PC-9 (cell line): ENCODE measurements at regions not wholly inside any gene's neighbourhood (a gene's known extent, or its start where the extent isn't known, plus 50 kb on each side); places are given as distances from the start of the nearest gene placed in this dataset.

Source experiments
- BruUV-seq: library from RNA; stranded (reverse); fragments of 400-500 nt; replicated peaks from 2 replicates; lab custom pipeline; 2021; lab: Mats Ljungman, UMichigan
- CTCF ChIA-PET: fragments of 300-600 bp; sonication (Branson Sonifier 250); formaldehyde crosslinking; loops from one replicate; lab custom pipeline; 2022; ENCODE audit warnings: antibody characterized with exemption; lab: Charles Lee
- POLR2A ChIA-PET: fragments of 300-600 bp; sonication (Branson Sonifier 250); formaldehyde crosslinking; loops from one replicate; lab custom pipeline; 2022; ENCODE audit warnings: antibody characterized with exemption; ENCODE audit not compliant: unreplicated experiment; lab: Charles Lee
- DNase-seq, 2 experiments: peaks; one replicate each; pipeline versions ENCODE4 v3.0.0 to v3.0.0-alpha.2; 2015 to 2022; ENCODE audit warnings: mixed read lengths in 1 of 2
- H2AFZ ChIP-seq: fragments of 200-600 bp; sonication (generic); 2 replicates; pipeline ENCODE4 v1.8.1; 2017; ENCODE audit warnings: antibody characterized with exemption
- H3F3A ChIP-seq: fragments of 200-600 bp; sonication (generic); 2 replicates; pipeline ENCODE4 v1.8.1; 2017; ENCODE audit warnings: antibody characterized with exemption, mild to moderate bottlenecking, low read depth; ENCODE audit not compliant: insufficient read depth
- H3K27ac ChIP-seq: fragments of 200-600 bp; sonication (generic); 2 replicates; pipeline ENCODE4 v1.6.1; 2016; ENCODE audit warnings: mixed run types
- H3K27me3 ChIP-seq: fragments of 200-600 bp; sonication (generic); 2 replicates; pipeline ENCODE4 v1.6.1; 2016; ENCODE audit warnings: low read depth, mixed run types; ENCODE audit not compliant: insufficient read depth
- H3K36me3 ChIP-seq: fragments of 200-600 bp; sonication (generic); 2 replicates; pipeline ENCODE4 v1.6.1; 2016; ENCODE audit warnings: low read depth, mixed run types
- H3K4me1 ChIP-seq: fragments of 200-600 bp; sonication (generic); replicated peaks from 2 replicates; pipeline ENCODE4 v1.6.1; 2016; ENCODE audit warnings: mixed run types; ENCODE audit not compliant: insufficient read depth
- H3K4me2 ChIP-seq: fragments of 200-600 bp; sonication (generic); 2 replicates; pipeline ENCODE4 v1.6.1; 2017; ENCODE audit warnings: mixed run types
- H3K4me3 ChIP-seq: fragments of 200-600 bp; sonication (generic); 2 replicates; pipeline ENCODE4 v1.6.1; 2016; ENCODE audit warnings: mixed run types
- H3K79me2 ChIP-seq: fragments of 200-600 bp; sonication (generic); 2 replicates; pipeline ENCODE4 v1.6.1; 2017; ENCODE audit warnings: low read depth, mixed run types
- H3K9me2 ChIP-seq: fragments of 200-600 bp; sonication (generic); 2 replicates; pipeline ENCODE4 v1.8.1; 2017; ENCODE audit warnings: mild to moderate bottlenecking; ENCODE audit not compliant: insufficient read depth
- H3K9me3 ChIP-seq: fragments of 200-600 bp; sonication (generic); 2 replicates; pipeline ENCODE4 v1.8.1; 2016; ENCODE audit warnings: low read depth; ENCODE audit not compliant: insufficient read depth
- H4K20me1 ChIP-seq: fragments of 200-600 bp; sonication (generic); 2 replicates; pipeline ENCODE4 v1.8.1; 2017; ENCODE audit not compliant: insufficient read depth
- CTCF ChIP-seq: fragments of 200-600 bp; sonication (generic); conservative IDR thresholded peaks from 2 replicates; pipeline ENCODE4 v1.6.1; 2017; ENCODE audit warnings: mixed run types, antibody characterized with exemption, mild to moderate bottlenecking, moderate library complexity
- EZH2 ChIP-seq: fragments of 200-600 bp; sonication (generic); IDR thresholded peaks from 2 replicates; pipeline ENCODE4 v1.8.0; 2017; ENCODE audit warnings: antibody characterized with exemption, low read depth
- intact Hi-C: fragments of 100-400 bp; cut with micrococcal nuclease; formaldehyde crosslinking; loops from one replicate; pipeline ENCODE4 v1.10.0; 2022; ENCODE audit not compliant: unreplicated experiment

GRCh38 chr12:63317286-63317846 is 166.4 kb upstream of the AVPR1A start:
- no TSS peak for BruUV-seq
- no peak for DNase-seq
- no peaks in the 10 kb centered on the region for H4K20me1 ChIP-seq
- intact Hi-C loops, result loop anchor here (5.0 kb wide), 1 partner anchor 485 kb away; no protein-coding TSS in a partner anchor
- H3K9me2 ChIP-seq, result no peaks in the 10 kb centered on the region
- no peak overlapping the region for H2AFZ ChIP-seq
- no peaks in the 10 kb centered on the region for H3F3A ChIP-seq
- POLR2A ChIA-PET, result no interaction called here
- CTCF ChIA-PET, result interaction anchor here (0.7 kb wide), 1 partner anchor 16 kb away, joined by 3 read pairs; no protein-coding TSS in a partner anchor
- no peak overlapping the region for H3K4me2 ChIP-seq
- H3K36me3 ChIP-seq, result no peaks in the 10 kb centered on the region
- H3K4me3 ChIP-seq, result no peak overlapping the region
- H3K79me2 ChIP-seq, result no peaks in the 10 kb centered on the region
- H3K4me1 ChIP-seq, result no peaks in the 10 kb centered on the region
- no peaks in the 10 kb centered on the region for H3K9me3 ChIP-seq
- no peaks in the 10 kb centered on the region for H3K27me3 ChIP-seq
- H3K27ac ChIP-seq, result no peak overlapping the region
- TF ChIP-seq EZH2, result no peak
- no peak for TF ChIP-seq CTCF

- H2AFZ ChIP-seq, result no peak overlapping the region
- no peaks in the 10 kb centered on the region for H3K9me2 ChIP-seq
- H3F3A ChIP-seq, result no peaks in the 10 kb centered on the region
- H3K36me3 ChIP-seq, result no peaks in the 10 kb centered on the region
- H3K4me3 ChIP-seq, result no peak overlapping the region
- no peaks in the 10 kb centered on the region for H3K79me2 ChIP-seq
- H3K9me3 ChIP-seq, result no peaks in the 10 kb centered on the region
- H4K20me1 ChIP-seq, result no peaks in the 10 kb centered on the region
- intact Hi-C loops, result no loop called here
- no peak overlapping the region for H3K4me2 ChIP-seq
- ChIA-PET CTCF (no interaction called here), POLR2A (no interaction called here)
- DNase-seq, result no peak
- H3K27me3 ChIP-seq, result no peaks in the 10 kb centered on the region
- H3K27ac ChIP-seq, result no peak overlapping the region
- H3K4me1 ChIP-seq, result no peaks in the 10 kb centered on the region
- no TSS peak for BruUV-seq
- no peak for TF ChIP-seq EZH2
- no peak for TF ChIP-seq CTCF
These were observed 162.1 kb upstream of the AVPR1A start for GRCh38 chr12:63313139-63313538.

- intact Hi-C loops, result no loop called here
- Histone ChIP-seq H3K4me1 (no peaks in the 10 kb centered on the region), H3K36me3 (no peaks in the 10 kb centered on the region), H3F3A (no peaks in the 10 kb centered on the region), H4K20me1 (no peaks in the 10 kb centered on the region), H3K27ac (no peak overlapping the region), H2AFZ (no peak overlapping the region), H3K27me3 (no peaks in the 10 kb centered on the region), H3K9me3 (no peaks in the 10 kb centered on the region), H3K79me2 (no peaks in the 10 kb centered on the region), H3K4me2 (no peak overlapping the region), H3K9me2 (no peaks in the 10 kb centered on the region), H3K4me3 (no peak overlapping the region)
- DNase-seq, result no peak
- TF ChIP-seq EZH2, result no peak
- TF ChIP-seq CTCF, result no peak
- BruUV-seq, result no TSS peak
- POLR2A ChIA-PET, result no interaction called here
- CTCF ChIA-PET, result no interaction called here
These were observed 157.7 kb upstream of the AVPR1A start for GRCh38 chr12:63308671-63309070.
